LNCaP clone FGC (cell line): ENCODE measurements at regions not wholly inside any gene's neighbourhood (a gene's known extent, or its start where the extent isn't known, plus 50 kb on each side); places are given as distances from the start of the nearest gene placed in this dataset.

Experiments used
- DNase-seq: peaks from one replicate; pipeline ENCODE4 v3.0.0-alpha.2; 2011; ENCODE audit warnings: low read depth
- H3K4me3 ChIP-seq: 2 replicates; pipeline ENCODE4 v1.5.1; 2011; ENCODE audit warnings: mild to moderate bottlenecking, low read depth, low read length, control low read depth
- CTCF ChIP-seq: IDR thresholded peaks from 2 replicates; pipeline ENCODE4 v1.5.1; 2012; ENCODE audit warnings: mild to moderate bottlenecking; ENCODE audit not compliant: control insufficient read depth, insufficient read depth; ENCODE audit errors: extremely low read depth

DNA sequence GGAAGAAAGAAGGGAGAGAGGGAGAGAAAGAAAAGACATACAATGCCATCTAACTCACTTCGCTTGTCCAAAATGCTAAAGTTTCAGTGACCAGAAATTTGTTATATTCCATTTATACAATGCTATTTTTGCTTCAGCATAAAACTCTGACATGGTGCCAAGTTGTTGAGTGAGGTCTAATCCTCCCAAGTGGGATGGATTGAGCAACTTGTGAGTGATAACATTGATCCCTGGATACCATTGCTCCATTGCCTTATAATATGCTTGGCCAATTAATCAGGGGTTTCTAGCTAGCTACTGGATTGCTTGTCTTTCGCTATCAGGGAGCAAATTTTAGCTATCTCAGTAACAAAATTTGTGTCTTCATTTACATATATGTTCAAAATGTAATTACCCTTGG is 615.6 kb upstream of the DPPA4 start:
- DNase-seq: no peak
- TF ChIP-seq CTCF: no peak
- no peak overlapping the region for H3K4me3 ChIP-seq

GRCh38 chr3:109963831-109964230 is 626.5 kb upstream of the DPPA4 start:
- no peak overlapping the region for H3K4me3 ChIP-seq
- TF ChIP-seq CTCF: no peak
- no peak for DNase-seq

DNA sequence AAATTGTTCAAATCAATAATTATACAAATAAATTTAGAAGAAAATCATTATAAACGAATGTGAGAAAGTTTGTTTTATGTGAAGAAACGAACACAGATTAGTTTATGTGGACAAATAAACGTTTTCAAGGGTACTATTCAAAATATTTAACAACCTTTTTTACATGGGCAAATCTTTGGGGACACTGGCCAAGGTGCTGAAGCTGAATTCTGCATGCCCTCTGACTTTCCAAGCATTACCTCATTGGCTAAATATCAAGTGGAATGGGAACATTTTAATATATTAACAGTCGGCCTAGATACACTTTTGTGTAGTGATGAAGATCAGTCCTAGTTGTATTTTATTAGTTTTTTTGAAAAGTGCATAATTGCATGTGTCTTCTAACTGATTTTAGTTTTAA is 636.4 kb upstream of the DPPA4 start:
- no peak overlapping the region for H3K4me3 ChIP-seq
- no peak for DNase-seq
- TF ChIP-seq CTCF: no peak

DNA sequence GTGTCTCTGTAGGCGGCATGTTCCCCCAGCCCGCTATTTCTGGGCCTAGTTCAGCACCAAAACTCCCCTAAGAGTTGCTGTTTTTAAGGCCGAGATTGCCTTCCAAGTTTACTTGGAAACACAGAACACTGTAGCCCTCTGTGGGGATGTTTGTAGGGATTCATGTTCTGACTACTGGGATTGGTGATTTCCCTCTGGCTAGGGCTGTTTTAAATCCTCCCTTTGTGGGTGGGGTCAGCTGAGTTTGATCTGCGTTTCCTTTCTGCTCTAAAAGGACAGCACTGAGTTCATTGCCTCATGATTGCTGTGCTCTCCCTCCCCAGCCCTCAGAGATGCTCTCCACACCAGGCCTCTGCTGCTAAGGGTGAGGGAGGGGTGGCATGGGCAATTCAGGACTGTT is 640.6 kb upstream of the DPPA4 start:
- TF ChIP-seq CTCF: no peak
- no peak for DNase-seq
- H3K4me3 ChIP-seq: no peak overlapping the region

- TF ChIP-seq CTCF: no peak
- H3K4me3 ChIP-seq: no peak overlapping the region
- DNase-seq: no peak
Measured at GRCh38 chr3:109982201-109982600, 644.9 kb upstream of the DPPA4 start.

DNA sequence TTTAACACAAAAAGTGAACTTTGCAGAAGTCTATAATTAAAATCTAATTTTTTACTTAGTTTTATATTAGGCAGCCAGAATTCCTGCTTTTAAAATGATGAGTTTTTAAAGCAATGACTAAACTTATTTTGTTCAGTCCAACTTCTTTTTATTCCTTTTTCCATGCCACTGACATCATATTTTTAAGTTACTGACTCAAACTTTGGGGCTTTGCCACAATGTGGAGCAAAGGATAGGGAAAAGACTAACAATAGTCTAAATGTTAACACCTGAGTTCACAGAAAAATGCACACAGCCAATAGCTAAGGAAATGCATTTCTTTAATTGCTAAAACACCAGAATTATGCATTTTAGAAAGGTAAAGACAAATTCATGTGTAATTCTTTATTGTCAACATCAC is 647.6 kb upstream of the DPPA4 start:
- DNase-seq: no peak
- TF ChIP-seq CTCF: no peak
- H3K4me3 ChIP-seq: no peak overlapping the region

GRCh38 chr3:109985943-109986555 is 648.7 kb upstream of the DPPA4 start:
- no peak overlapping the region for H3K4me3 ChIP-seq
- no peak for DNase-seq
- no peak for TF ChIP-seq CTCF
